GM18868 (cell line): ENCODE measurements at regions not wholly inside any gene's neighbourhood (a gene's known extent, or its start where the extent isn't known, plus 50 kb on each side); places are given as distances from the start of the nearest gene placed in this dataset.

Source experiments
- ATAC-seq: cut with Tn5 transposase; IDR thresholded peaks from one replicate; pipeline ENCODE4 v1.9.1; 2021; ENCODE audit warnings: mild to moderate bottlenecking, moderate library complexity; ENCODE audit not compliant: unreplicated experiment

DNA sequence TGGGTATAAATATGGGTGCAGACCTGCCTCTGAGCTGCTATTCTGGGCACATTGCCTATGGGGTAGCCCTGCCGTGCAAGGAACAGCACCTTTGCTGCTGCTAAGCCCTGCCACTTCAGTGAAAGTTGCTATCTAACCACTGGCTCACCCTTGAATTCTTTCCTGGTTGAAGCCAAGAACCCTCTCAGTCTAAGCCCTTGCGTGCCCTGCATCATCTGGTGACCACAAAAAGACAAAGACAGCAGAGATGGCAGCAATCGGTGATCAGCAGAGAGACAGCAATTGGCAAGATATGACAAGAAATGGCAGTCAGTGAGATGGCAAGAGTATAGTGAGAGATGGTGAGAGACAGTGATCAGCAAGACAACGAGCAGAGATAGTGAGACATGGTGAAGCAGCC is 418.3 kb downstream of the MATN1 start:
- ATAC-seq = no peak

DNA sequence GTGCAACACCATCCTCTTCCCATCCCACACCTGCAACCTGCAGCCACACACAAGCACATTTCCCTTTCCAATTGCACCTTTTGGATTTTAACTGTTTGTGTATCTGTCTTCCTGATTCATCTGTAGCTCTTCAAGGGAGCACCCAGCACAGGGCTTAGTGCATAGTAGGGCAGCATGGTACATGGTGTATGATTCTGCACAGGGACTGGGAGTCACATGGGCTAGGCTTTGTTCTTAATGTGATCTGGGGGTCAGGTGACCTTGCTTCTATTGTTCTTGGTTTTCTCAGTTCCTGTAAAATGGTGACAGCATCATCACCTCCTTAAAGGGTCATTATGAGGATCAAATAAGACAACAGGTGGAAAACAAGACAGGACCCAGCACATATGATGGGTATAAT is 419.3 kb downstream of the MATN1 start:
- no peak for ATAC-seq

DNA sequence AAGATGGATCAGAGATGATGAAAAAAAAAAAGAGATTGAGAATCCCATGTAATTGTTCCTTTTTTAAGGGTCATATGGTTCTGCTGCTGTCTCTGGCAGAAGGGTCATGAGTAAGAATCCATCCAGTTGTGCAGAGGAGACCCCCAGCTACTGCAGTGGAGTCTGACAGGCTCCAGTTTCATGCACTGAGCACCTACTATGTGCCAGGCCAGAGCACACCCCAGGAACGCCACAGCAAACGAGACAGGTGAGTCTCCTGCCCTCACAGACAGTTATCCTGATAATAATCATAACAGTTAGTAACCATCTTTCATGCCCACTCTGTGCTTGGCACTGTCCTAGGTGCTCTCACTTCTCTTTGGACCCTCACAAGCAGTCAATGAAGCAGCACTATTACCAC is 420.0 kb downstream of the MATN1 start:
- ATAC-seq = no peak

DNA sequence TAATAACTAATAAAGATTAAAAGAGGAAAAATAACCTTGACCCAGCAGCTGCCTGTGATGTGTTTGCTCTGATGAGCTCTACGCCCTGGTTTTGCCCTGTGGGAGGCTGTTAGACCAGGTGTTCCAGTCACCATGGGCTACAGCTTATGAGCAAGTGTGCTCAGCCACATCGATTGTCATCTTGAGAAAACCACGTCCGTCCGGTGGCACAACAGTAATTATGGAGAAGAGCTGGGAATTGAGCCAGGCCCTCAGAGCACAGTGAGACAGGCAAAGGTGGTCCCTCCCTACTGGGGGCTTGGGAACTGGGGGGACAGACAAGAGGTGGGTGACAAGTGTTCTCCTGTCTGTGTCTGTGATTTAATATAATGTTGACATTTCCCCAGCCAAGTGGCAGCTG is 420.5 kb downstream of the MATN1 start:
- ATAC-seq = no peak

DNA sequence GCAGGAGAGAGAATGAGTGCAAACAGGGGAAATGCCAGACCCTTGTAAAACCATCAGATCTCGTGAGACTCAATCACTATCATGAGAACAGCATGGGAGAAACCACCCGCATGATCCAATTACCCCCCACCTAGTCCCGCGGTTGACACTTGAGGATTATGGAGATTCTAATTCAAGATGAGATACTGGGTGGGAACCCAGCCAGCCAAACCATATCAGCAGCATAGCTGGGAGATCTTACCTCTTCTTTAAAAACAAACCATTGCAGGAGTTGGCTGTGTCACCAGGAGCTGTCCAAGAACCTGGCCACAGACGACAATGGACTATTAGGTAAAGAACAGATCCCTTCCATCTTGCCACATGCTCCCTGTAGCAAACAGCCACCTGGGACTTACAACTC is 422.7 kb downstream of the MATN1 start:
- no peak for ATAC-seq

DNA sequence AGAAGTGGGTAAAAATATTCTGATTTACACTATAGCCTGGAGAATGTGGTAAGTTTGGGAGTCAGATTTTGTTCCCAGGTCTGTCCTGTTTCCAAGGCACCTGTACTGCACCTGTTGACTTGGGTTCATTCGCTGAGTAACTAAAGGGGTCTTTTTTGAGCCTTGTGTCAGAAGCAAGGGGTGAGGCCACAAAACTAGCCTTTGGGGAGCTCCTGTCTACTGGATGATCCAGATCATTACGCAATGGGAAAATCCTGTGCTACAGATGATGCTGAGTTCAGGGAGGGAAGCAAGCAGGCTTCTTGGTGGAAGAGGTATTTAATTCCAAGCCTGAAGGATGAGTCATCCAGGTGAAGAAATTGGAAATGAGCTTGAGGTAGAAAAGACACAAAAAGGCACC is 424.0 kb downstream of the MATN1 start:
- no peak for ATAC-seq

DNA sequence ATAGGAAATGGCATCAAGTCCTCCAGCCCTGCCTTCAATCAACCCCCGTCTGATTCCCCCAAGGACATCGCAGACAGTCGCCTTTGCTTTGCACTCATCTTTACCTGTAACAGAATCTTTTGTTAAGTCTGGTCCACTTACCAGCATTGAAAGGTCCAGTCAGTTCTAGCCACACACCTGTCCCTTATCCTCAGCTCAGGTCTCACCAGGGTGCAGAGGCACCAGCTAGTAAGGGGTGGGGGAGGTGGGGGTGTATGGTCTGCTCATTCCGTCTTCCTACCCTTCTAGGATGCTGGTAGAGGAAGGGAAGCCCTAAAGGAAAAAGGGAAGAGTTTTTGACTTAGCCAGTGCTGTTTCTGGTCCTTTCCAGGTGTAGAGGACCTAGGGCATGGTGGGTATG is 427.7 kb downstream of the MATN1 start:
- no peak for ATAC-seq

DNA sequence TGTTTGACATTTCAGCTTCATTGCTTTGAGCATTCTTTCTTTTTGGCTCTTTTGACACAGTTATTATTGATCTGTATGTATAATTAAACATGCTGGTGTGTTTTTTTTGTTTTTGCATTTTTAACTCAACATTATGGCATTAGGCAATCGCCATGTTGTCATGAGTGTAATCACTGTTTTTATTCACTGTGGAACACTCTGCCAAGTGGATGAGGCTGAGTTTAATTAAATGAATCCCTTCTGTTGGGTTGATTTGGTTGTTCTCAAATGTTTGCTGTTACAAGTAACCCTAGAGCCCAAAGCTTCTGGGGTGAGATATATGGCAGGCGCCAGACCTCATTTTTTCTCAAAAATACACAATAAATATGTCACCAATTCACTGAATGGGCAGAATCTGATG is 428.1 kb downstream of the MATN1 start:
- ATAC-seq = no peak

DNA sequence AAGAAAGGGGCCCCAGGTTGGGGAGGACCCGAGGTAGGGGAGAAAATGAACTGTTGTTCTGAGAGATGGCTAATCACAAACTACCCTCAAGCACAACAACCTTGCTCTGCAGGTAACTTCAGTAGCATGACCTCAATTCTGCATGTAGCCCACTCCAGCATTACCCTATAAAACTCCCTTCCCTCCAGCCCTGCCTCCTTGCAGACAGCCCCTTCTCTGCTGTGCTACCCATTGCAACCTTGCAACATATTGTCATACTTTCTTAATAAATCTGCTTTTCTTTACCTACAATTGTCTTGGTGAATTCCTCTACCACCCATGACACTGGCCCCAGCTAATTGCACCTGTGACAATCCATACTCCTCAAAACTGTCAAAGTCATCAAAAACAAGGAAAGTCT is 428.9 kb downstream of the MATN1 start:
- ATAC-seq = no peak

DNA sequence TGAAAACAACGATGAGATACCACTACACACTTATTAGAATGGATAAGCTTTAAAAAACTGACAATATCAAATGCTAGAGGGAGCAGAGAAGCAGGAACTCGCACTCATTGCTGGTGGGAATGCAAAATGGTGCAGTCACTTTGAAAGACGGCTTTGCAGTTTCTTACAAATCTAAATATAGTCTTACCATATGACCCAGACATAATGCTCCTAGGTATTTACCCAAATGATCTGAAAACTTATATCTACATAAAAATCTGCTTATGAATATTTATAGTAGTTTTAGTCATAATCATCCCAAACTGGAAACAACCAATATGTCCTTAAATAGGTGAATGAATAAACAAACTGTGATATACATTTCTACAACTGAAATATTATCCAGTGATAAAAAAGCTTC is 430.9 kb downstream of the MATN1 start:
- no peak for ATAC-seq

DNA sequence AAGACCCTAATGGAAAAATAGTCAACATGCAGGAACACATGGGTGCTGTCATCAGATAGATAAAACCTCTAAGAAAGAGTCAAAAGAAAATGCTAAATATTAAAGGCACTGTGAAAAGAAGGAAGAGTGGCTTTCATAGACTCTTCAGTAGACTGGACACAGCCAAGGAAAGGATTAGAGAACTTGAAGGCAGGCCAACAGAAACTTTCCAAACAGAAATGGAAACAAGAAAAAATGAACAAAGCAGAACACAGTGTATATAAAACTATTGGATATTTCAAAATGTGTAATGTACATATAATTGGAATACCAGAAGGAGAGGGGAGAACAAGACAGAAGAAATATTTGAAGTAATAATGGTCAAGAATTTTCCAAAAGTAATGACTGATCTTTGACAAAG is 431.9 kb downstream of the MATN1 start:
- ATAC-seq = no peak

DNA sequence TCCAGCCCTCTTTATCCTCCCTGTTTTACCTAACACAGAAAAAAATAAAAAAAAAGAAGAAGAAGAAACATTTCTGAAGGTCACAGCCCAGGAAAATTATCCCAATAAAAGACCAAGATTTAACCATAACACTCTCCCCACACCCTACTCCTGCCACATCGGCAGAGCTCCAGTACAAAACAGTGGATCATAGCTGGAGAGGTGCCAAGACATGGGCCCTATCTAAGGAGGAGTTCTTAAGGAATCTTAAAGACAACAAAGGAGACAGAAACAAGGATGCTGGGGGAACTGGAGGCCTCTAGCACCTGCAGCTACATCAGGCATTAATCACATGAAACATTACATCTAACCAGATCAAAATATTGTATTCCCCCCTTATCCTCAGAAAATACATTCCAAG is 432.8 kb downstream of the MATN1 start:
- ATAC-seq = no peak

DNA sequence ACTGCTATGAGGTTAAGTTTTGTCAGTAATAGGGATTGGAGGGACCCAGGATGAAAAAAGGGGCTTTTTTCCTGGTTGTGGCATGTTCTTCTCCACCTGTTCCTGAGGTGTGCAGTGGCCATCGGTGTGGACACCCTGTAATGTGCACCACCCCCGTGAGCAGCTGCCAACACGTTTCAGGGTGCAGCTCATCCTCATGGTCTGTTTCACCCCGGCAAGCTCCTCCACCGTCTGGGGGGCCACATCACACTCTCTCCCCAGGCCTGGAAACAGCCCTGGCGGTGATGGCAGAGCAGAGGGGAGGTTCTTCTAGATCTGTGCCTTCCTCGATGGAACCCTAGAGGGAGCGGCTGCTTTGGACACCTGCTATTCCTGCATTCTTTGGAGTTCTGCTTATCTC is 435.4 kb downstream of the MATN1 start:
- no peak for ATAC-seq

DNA sequence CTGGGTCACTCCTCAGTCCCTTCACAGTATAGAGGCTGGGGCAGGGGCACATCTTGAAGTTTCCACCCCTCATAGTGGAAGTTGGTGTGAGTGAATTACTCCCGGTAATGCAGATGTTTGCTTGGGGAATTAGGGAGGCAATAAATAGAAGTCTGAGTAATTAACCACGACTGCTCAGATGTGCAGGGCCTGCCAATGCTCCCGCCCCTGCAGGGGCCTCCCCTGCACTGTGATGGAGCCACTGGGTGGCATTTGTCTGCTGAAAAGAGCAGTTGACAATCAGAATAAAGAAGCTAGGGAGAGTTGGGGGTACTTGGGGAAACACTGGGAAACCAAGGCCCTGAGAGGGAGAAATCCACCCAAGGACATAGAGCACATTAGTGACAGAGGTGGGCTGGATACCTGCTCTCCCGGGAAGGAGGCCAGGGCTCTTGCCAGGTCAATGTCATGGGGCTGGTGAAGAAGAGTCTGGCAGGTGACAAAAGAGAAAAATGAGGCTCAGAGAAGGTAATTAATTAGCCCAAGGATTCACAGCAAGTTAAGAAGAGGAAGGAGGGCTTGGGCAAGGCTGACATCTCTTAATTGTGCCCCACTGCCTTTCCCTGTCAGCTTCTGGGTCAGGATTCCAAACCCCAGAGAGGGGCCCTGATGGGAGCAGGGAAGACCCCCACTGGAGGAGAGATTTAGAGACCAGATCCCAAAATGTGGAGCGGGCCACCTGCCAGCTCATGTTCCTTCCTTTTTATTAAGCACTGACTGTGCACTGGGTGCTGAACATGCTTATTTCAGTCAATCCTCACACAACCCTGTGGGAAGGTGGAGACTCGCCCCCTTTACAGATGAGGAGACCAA is 436.2 kb downstream of the MATN1 start:
- ATAC-seq = no peak

DNA sequence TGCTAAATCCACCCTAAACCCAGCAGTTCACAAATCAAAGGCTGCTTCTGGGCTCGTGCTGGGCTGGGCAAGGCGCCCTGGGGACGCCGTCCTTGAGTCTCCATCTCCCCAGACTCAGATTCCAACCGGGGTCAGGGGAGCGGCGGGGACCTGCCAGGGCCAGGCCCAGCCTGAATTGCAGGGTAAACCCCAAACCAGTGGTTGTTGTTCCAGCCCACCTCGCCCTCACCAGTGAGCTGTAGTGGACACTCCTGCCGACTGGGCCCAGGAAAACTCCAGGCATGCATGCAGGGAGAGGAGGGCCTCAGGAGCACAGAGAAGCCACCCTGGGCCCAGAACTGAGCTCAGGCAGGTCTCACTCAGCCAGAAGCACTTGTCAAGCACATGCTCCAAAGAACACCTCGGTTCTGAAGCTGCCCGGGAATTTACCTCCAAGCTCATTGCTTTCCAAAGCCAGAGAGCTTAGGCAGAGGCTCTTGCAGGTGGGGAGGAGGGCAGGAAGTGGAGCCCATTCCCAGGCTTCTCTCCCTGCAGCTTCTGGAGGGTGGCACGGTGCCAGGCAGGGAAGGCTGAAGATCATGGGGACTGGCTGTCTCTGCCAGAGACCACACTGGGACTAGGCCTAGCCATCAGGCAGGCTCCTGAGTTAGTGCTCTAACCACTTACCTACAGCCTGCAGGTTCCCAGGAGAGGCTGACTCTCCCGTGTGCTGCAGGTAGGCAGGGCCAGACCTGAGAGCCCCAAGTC is 437.0 kb downstream of the MATN1 start:
- no peak for ATAC-seq

DNA sequence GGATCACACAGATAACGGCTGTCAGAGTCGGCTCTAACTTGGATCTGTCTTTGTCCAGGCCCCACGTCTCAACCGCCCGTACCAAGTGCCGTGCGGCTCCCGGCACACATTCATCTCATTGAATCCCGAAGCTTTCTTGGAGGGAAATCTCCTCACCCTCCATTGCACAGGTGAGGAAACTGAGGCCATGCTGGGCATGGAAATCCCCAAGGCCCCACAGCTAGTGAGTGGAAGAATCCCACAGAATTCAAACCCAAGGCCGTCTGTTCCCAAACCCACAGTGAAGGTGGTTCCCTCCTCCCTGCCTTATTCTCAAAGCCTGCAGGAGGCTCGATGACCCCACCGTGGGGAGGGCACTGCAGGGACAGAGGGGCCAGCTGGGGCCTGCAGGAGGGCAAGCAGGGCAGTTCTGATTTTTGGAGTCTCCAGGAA is 437.9 kb downstream of the MATN1 start:
- ATAC-seq = no peak

DNA sequence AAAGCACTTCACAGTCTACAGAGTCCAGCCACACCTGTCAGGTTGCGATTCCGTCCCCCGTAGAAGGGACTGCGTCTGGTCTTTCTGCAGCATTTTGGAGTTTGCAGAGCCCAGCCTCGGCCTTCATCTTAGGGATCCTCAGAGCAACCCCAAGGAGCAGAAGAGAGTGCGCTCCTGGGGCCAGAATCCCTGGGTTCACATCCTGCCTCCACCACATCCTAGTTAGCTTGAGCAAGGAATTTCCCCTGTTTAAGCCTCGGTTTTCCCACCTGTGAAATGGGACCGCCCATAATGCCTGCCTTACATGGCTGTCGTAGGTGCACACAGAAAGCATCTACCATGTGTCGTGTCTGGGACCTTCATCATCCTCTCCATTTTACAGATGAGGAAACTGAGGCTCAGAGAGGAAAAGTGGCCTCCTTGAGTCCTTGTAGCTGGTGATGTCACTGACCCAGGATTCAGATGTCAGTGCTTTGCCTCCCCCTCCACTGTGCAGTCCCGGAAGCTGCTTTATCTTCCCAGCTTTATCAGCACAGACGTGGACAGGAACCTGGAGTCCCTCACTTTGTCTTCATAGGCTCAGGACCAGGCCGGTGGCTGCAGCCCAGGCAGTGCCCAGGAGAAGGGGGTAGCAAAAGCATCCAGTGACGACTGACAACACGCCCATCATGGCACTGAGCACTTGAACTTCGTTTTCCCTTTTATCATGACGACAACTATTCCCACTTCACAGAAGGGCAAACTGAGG is 438.5 kb downstream of the MATN1 start:
- ATAC-seq = no peak

DNA sequence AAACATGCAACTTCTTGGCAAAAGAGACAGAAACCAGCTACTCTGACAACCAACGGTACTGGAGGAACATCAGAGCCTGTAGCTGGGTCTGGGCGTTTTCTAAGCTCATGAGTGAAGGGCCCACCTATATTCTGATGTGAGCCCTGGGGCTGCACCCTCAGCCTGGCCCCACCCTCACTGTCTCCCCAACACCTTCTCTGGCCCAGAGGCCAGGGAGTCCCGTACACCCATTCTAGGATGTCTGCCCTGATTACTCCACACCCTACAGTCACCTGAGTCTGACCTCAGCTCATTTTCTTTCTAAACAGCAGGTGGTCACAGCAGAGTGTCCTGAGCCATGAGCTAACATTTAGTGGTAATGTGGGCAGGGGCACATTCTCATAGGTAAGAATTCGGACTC is 439.2 kb downstream of the MATN1 start:
- no peak for ATAC-seq

DNA sequence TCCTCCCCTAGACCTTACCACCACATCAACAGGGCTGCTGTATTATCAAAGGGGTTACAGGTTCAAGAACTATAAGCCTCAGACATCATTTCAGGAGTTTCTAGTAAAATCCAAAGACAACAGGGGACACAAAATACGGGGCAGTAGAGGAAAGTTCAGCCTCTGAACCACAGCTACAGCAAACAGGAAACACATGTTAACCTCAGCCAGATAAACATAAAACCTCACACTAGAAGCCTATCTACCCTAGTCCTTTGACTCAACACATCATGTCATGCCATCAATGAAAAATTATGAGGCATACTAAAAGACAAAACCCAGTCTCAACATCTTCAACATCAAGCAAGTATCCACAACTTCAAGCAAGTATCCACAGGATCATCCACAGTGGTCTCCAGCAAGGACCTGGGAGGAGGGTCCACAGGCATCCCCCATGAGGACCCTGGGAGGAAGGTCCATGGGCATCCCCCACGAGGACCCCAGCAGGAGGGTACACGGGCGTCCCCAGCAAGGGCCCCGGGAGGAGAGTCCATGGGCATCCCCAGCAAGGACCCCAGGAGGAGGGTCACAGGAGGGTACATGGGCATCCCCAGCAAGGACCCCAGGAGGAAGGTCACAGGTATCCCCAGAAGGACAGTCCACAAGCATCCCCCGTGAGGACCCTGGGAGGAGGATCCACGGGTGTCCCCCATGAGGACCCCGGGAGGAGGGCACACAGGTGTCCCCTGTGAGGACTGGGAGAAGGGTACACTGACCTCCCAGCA is 440.0 kb downstream of the MATN1 start:
- ATAC-seq = no peak

DNA sequence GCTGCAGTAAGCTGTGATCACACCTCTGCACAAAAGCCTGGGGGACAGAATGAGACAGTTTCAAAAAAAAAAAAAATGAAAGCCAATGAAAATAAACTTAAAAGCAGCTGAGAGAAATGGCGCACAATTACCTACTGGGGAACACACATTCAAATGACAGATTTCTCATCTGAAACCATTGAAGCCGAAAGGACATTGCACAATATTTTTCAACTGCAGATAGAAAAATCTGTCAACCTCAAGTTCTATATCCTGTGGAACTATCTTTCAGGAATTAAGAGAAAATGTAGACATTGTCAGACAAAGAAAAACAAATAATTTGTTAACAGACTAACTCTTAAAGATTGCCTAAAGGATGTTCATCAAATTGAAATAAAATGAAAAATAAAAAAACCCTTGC is 442.8 kb downstream of the MATN1 start:
- ATAC-seq = no peak

DNA sequence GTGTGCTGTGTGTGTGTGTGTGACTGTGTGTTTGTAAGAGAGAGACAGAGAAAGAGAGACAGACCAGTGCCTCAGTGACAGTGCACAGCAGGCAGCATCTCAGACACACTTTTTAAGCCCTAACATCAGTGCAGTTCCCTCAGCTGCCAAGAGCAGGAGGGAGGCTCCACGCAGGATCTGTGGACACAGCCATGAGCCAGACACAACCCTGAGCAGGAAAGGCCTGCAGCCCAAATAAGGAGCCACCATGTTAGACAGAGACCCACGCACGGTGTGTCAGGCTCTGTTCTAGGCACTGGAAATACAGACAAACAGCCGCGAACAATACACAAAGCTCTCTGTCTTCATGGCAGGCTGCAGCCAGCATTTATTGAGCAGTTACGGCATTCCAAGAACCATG is 445.5 kb downstream of the MATN1 start:
- ATAC-seq = no peak
